ENCODE measurements at regions not wholly inside any gene's neighbourhood (a gene's known extent, or its start where the extent isn't known, plus 50 kb on each side); places are given as distances from the start of the nearest gene placed in this dataset.

DNA sequence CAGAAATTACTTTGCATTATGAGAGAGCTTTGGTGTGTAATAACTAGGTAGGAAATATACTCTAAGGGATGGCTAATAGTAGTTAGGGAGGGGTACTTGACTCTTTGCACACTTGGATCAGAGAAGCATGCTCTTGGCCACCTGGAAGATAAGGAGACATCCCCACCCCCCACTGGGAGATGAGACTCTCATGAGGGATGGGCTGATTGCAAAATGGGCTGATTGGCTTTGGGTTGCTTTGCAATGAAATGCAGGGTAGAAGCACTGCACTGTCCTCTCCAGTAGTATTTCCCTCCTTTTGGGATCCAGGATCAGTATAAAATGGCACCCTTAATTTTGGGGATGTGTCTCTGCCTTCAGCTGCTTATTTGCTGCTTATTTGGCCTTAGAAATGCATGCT, 71.2 kb upstream of the EPS8L3 start:
- Histone ChIP-seq H3K27me3 (no peaks in the 10 kb centered on the region), H3K27ac (no peak overlapping the region), H3K4me1 (no peaks in the 10 kb centered on the region), H3K4me3 (no peak overlapping the region), H3K36me3 (no peaks in the 10 kb centered on the region), H3K9me3 (peaks cover 0 to 8% (median 6%) of the 10 kb centered on the region in 4 donors)
- intact Hi-C loops (cut with DNase I; ENCODE audit: low total_unique reads): no loop called here
- TF ChIP-seq, protein P1, sequence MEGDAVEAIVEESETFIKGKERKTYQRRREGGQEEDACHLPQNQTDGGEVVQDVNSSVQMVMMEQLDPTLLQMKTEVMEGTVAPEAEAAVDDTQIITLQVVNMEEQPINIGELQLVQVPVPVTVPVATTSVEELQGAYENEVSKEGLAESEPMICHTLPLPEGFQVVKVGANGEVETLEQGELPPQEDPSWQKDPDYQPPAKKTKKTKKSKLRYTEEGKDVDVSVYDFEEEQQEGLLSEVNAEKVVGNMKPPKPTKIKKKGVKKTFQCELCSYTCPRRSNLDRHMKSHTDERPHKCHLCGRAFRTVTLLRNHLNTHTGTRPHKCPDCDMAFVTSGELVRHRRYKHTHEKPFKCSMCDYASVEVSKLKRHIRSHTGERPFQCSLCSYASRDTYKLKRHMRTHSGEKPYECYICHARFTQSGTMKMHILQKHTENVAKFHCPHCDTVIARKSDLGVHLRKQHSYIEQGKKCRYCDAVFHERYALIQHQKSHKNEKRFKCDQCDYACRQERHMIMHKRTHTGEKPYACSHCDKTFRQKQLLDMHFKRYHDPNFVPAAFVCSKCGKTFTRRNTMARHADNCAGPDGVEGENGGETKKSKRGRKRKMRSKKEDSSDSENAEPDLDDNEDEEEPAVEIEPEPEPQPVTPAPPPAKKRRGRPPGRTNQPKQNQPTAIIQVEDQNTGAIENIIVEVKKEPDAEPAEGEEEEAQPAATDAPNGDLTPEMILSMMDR (IDR thresholded peaks at IDR 0.05): no peak
- TF ChIP-seq POLR2AphosphoS5 (IDR thresholded peaks at IDR 0.05) (no peak), EP300 (IDR thresholded peaks at IDR 0.05) (no peak), POLR2A (IDR thresholded peaks at IDR 0.05) (no peak)
- DNase-seq: no peak

DNA sequence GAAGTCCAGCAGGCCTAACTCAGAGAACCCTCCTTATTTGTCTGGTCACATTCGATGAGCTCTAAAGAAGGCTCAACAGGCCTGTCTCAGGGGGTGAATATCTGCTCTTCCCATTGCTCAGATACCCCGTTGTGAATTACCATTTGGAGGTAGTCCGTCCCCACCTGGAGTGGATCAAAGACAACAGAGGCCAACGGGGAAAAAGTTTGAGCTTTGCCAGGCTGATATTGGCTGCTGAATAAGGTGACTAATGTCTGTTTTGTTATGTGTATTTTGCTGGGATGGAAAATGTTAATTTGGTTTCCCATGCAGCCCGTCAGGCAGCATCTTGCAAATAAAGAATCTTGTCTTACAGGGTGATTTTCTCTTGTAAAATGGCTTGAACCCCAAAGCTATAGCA, 69.2 kb upstream of the EPS8L3 start:
- Histone ChIP-seq H3K36me3 (no peaks in the 10 kb centered on the region), H3K4me3 (no peak overlapping the region), H3K27ac (no peak overlapping the region), H3K27me3 (no peaks in the 10 kb centered on the region), H3K4me1 (peaks cover 0 to 3% (median under 1%) of the 10 kb centered on the region in 4 donors), H3K9me3 (peaks cover 0 to 8% (median 6%) of the 10 kb centered on the region in 4 donors)
- TF ChIP-seq EP300 (IDR thresholded peaks at IDR 0.05) (no peak), POLR2AphosphoS5 (IDR thresholded peaks at IDR 0.05) (no peak), POLR2A (IDR thresholded peaks at IDR 0.05) (no peak)
- TF ChIP-seq, protein P1 (IDR thresholded peaks at IDR 0.05): no peak
- intact Hi-C loops (cut with DNase I; ENCODE audit: low total_unique reads): no loop called here
- DNase-seq: no peak
- WGBS, 5 donors: 65 to 75% (median 71%) methylated on average over 5 of the region's 5 CpGs

DNA sequence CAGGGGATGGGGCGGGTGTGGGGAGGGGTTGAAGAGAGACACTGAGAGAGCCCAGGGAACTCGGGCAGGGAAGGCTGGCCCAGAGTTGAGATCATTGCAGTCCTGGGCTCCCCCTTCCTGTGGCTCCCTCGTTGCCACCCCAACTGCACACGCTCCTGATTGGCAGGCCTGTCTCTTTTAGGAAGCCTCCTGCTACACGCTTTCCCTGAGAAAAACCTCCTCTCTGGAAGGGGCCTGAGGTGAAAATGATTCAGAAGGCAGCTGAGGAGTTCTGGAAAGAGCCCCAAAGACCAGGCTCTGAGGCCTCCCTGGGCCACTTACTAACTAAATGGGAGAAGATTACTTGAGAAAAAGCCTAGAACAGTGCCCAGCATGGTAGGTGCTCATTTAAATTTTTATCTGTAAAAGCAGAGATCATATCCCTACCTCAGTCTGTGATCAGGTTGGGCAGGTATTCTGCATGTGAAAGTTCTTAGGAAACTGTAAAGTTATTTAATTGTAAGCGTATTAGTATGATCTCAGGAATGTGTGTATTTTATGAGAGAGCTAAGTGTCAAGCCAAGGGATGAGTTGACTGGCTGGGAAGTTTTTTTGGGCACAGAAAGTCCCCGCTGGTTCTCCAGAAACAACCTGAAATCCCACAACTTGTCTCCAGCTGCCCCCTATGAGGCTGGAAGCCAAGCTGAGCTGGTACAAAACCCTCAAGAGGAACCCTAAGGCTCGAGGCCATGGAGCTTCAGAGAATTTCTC, 65.2 kb upstream of the EPS8L3 start:
- Histone ChIP-seq H3K4me1 (peaks cover 10 to 38% (median 16%) of the 10 kb centered on the region in 4 donors), H3K9me3 (peaks cover 0 to 6% (median 3%) of the 10 kb centered on the region in 4 donors)

DNA sequence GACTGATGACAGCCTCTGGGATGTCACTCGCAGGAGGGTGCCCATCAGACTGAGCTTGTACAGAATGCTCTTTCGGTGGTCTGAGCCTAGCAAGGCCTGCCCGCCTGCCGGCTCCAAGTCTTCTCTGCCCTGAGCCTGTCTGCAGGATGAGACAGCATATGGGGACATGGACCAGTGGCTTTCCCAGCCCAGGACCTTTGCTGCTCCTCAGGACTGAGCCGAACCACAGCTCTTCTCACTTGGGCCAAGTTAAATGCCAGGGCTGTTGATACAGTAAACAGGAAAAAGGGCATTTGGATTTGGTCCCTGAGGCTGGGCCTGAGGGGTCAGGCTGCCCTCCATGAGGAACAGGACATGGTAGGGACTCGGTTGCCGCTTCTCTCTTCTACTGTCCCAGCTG, 64.3 kb upstream of the EPS8L3 start:
- H3K27ac ChIP-seq: no peak overlapping the region
- 72 to 85% (median 83%) methylated on average over 7 of the region's 7 CpGs for WGBS, 5 donors
- H3K9me3 ChIP-seq: peaks cover 0 to 6% (median 3%) of the 10 kb centered on the region in 4 donors
- no peaks in the 10 kb centered on the region for H3K27me3 ChIP-seq
- no peaks in the 10 kb centered on the region for H3K36me3 ChIP-seq
- TF ChIP-seq, protein P1 (IDR thresholded peaks at IDR 0.05): no peak
- TF ChIP-seq POLR2A (IDR thresholded peaks at IDR 0.05) (no peak), POLR2AphosphoS5 (IDR thresholded peaks at IDR 0.05) (no peak), EP300 (IDR thresholded peaks at IDR 0.05) (no peak)
- H3K4me1 ChIP-seq: peaks cover 18 to 47% (median 24%) of the 10 kb centered on the region in 4 donors
- intact Hi-C loops (cut with DNase I; ENCODE audit: low total_unique reads): no loop called here
- no peak overlapping the region for H3K4me3 ChIP-seq
- no peak for DNase-seq

More for the DNA sequence above, 65.2 kb upstream of the EPS8L3 start:
- WGBS, 5 donors: 78 to 88% (median 84%) methylated on average over 8 of the region's 8 CpGs
- Histone ChIP-seq H3K36me3 (no peaks in the 10 kb centered on the region), H3K27me3 (no peaks in the 10 kb centered on the region), H3K4me3 (no peak overlapping the region), H3K27ac (no peak overlapping the region)
- DNase-seq: no peak
- intact Hi-C loops (cut with DNase I; ENCODE audit: low total_unique reads): no loop called here
- TF ChIP-seq EP300 (IDR thresholded peaks at IDR 0.05): no peak
- TF ChIP-seq POLR2AphosphoS5 (IDR thresholded peaks at IDR 0.05): no peak
- no peak for TF ChIP-seq POLR2A (IDR thresholded peaks at IDR 0.05)
- TF ChIP-seq, protein P1 (IDR thresholded peaks at IDR 0.05): no peak

All from stomach (tissue), 8 donors.